Natural killer cell (primary cell): ENCODE measurements at regions not wholly inside any gene's neighbourhood (a gene's known extent, or its start where the extent isn't known, plus 50 kb on each side); places are given as distances from the start of the nearest gene placed in this dataset.

Experiments
- ATAC-seq, 3 donors: fragments of 150-1000 bp in 2 of 3; fragments of 200-7000 bp in 1 of 3; cut with Tn5 transposase; 1 replicate in 1 of 3; 2 replicates in 2 of 3; pipeline ENCODE4 v1.10.0; 2021; ENCODE audit warnings: mild to moderate bottlenecking in 2 of 3, moderate library complexity in 2 of 3
- DNase-seq, 2 donors: peaks; one replicate each; pipeline versions ENCODE4 v3.0.0 to v3.0.0-alpha.2; 2013 to 2021; ENCODE audit warnings: mixed read lengths in 1 of 2
- H3K27ac ChIP-seq: one replicate; pipeline ENCODE4 v1.5.1; 2013; ENCODE audit warnings: mild to moderate bottlenecking, low read length
- H3K27me3 ChIP-seq: one replicate; pipeline ENCODE4 v1.6.1; 2013; ENCODE audit warnings: low read length; ENCODE audit not compliant: control insufficient read depth, insufficient read depth
- H3K36me3 ChIP-seq: one replicate; pipeline ENCODE4 v1.6.1; 2013; ENCODE audit warnings: low read length; ENCODE audit not compliant: control insufficient read depth, insufficient read depth
- H3K4me1 ChIP-seq: one replicate; pipeline ENCODE4 v1.6.1; 2013; ENCODE audit warnings: low read length; ENCODE audit not compliant: control insufficient read depth, insufficient read depth
- H3K4me3 ChIP-seq: one replicate; pipeline ENCODE4 v1.5.1; 2013; ENCODE audit warnings: low read length
- H3K9me3 ChIP-seq: one replicate; pipeline ENCODE4 v1.6.1; 2013; ENCODE audit warnings: low read length; ENCODE audit not compliant: control insufficient read depth, insufficient read depth
- H3K27ac Mint-ChIP-seq, 2 donors: one replicate each; pipeline ENCODE4 v1.8.0; 2022; ENCODE audit warnings: mild to moderate bottlenecking in 2 of 2, mixed read lengths in 2 of 2, moderate library complexity in 1 of 2
- H3K27me3 Mint-ChIP-seq, 2 donors: one replicate each; pipeline ENCODE4 v1.8.0; 2022; ENCODE audit warnings: low read depth in 2 of 2, mixed read lengths in 2 of 2
- H3K36me3 Mint-ChIP-seq: one replicate; pipeline ENCODE4 v1.8.0; 2022; ENCODE audit warnings: mixed read lengths
- H3K4me1 Mint-ChIP-seq, 2 donors: one replicate each; pipeline ENCODE4 v1.8.0; 2022; ENCODE audit warnings: mixed read lengths in 2 of 2
- H3K4me3 Mint-ChIP-seq: one replicate; pipeline ENCODE4 v1.8.0; 2022; ENCODE audit warnings: mild to moderate bottlenecking, moderate library complexity, mixed read lengths
- H3K9me3 Mint-ChIP-seq, 2 donors: one replicate each; pipeline ENCODE4 v1.8.0; 2022; ENCODE audit warnings: mixed read lengths in 2 of 2
- WGBS: methylation state at CpG from one replicate; pipeline ENCODE4 v1.1.7; 2013; ENCODE audit warnings: missing lambda C conversion rate; ENCODE audit not compliant: insufficient coverage; 5-methylcytosine and 5-hydroxymethylcytosine counted together
- intact Hi-C: fragments of 100-400 bp; cut with micrococcal nuclease; formaldehyde crosslinking; loops from one replicate; pipeline ENCODE4 v1.14.2; 2022
- TF ChIP-seq, protein P1 (sequence below): fragments of 200-600 bp; IDR thresholded peaks from one replicate; pipeline ENCODE4 v1.8.0; 2022; ENCODE audit warnings: antibody characterized with exemption

DNA sequence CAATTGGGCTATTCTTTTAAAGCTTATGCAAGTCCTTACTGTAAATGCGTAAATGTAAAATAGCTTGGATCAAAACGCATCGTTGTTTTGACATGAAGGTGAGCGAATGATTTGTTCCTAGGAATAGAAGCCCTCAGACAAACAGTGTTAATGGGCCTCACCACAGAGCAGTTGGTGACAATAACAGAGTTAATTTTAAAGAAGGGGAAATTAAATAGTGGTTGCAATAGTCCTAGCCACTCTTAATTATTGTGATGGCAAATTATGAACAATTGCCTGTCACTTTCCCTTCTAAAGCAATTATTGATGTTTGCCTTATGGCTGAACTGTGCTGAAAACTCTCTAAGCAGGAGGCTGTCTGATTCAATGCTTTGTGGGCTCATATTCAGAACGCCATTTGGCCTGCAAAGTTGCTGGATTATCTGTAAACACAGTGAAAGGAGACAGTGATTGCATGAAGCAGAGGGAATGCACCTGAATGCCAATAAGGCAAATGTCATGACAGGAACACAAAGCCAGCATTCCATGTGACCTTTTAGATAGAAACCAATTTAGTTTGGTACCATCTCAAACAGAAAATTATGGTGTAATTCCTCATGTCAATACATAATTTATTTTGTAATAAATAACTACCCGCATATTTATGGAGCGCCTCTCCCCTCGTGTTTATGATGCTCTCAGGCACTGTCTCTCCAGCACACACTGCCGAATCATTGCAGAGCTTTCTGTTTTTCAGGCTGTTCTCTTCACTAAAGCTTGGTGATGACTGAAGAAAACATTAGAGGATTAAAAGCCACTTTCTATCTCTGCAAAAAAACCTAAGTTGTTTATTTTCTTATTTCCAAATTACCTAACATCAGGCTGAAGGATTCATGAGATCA lies 387.5 kb downstream of the HACE1 start:
- Histone ChIP-seq H3K36me3 (no peaks in the 10 kb centered on the region), H3K9me3 (no peaks in the 10 kb centered on the region), H3K4me3 (no peak overlapping the region), H3K27me3 (no peaks in the 10 kb centered on the region), H3K27ac (no peak overlapping the region), H3K4me1 (no peaks in the 10 kb centered on the region)
- Mint-ChIP-seq H3K4me3 (no peak overlapping the region), H3K27ac (no peak overlapping the region), H3K9me3 (peaks cover 0 to 6% of the 10 kb centered on the region in 2 donors), H3K4me1 (no peaks in the 10 kb centered on the region), H3K36me3 (no peaks in the 10 kb centered on the region), H3K27me3 (no peaks in the 10 kb centered on the region)
- TF ChIP-seq, protein P1, sequence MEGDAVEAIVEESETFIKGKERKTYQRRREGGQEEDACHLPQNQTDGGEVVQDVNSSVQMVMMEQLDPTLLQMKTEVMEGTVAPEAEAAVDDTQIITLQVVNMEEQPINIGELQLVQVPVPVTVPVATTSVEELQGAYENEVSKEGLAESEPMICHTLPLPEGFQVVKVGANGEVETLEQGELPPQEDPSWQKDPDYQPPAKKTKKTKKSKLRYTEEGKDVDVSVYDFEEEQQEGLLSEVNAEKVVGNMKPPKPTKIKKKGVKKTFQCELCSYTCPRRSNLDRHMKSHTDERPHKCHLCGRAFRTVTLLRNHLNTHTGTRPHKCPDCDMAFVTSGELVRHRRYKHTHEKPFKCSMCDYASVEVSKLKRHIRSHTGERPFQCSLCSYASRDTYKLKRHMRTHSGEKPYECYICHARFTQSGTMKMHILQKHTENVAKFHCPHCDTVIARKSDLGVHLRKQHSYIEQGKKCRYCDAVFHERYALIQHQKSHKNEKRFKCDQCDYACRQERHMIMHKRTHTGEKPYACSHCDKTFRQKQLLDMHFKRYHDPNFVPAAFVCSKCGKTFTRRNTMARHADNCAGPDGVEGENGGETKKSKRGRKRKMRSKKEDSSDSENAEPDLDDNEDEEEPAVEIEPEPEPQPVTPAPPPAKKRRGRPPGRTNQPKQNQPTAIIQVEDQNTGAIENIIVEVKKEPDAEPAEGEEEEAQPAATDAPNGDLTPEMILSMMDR: no peak
- ATAC-seq: no peak
- DNase-seq: no peak
- intact Hi-C loops: no loop called here
- WGBS: 77% methylated on average over 9 of the region's 9 CpGs

DNA sequence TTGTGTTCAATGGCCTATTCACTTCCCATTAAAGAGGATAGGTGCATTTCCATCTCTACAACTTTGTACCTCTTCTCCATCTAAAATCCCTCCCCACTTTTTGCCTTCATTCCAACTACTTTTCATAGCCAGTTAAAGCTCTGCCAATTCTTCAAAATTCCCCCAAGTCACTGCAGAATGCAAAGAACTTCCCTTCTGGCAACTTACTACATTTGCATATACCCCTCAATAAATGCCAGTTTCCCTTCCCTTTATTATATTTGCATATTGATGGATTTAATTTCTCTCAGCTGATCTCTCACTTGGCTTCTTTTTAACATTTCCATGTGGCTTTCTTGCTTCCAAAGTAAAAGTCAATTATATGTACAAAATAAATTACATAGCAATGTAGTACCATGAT lies 393.4 kb downstream of the HACE1 start:
- no peak for DNase-seq
- no peaks in the 10 kb centered on the region for H3K36me3 Mint-ChIP-seq
- H3K9me3 ChIP-seq: no peaks in the 10 kb centered on the region
- ATAC-seq: no peak
- H3K36me3 ChIP-seq: no peaks in the 10 kb centered on the region
- intact Hi-C loops: no loop called here
- H3K4me1 Mint-ChIP-seq: no peaks in the 10 kb centered on the region
- no peaks in the 10 kb centered on the region for H3K4me1 ChIP-seq
- no peaks in the 10 kb centered on the region for H3K27me3 Mint-ChIP-seq
- no peak overlapping the region for H3K27ac Mint-ChIP-seq
- no peaks in the 10 kb centered on the region for H3K27me3 ChIP-seq
- H3K4me3 Mint-ChIP-seq: no peak overlapping the region
- H3K27ac ChIP-seq: no peak overlapping the region
- TF ChIP-seq, protein P1: no peak
- peaks cover 0 to 5% of the 10 kb centered on the region in 2 donors for H3K9me3 Mint-ChIP-seq
- H3K4me3 ChIP-seq: no peak overlapping the region

DNA sequence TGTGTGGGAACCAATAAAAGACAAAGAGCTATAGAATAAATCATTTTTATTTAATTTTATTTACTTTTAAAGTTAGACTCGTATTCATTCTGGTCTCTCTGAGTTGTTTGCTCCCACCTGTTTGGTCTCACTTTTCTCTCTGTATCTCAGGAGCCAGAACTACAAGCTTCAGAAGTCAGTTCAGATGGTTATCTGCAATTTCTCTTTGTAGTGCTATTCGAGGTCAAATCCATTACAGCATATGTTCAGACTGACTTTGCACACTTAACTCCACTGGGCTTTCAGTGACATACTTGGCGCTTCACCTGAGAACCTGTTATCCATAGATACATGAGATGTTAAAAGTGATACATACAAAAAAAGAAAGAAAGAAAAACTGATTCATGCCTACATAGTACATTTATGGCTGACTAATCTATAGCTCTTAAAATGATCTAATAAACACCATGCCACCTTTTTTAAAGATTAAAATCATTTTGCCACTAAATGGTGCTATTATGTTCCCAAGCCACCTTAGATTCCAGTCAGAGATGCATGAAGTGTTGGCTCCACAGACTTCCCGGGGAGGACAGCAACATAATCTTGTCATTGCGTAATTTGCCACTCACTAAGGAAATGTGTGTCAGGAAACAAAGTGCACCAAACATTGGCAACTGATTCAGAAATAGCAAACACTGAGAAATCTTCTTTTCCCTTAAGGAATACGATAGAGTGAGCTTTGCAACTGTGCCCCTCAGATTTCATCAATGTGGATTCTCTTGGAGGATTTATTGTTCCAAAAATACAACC lies 396.7 kb downstream of the HACE1 start:
- no peaks in the 10 kb centered on the region for H3K4me1 ChIP-seq
- no peaks in the 10 kb centered on the region for H3K27me3 ChIP-seq
- Mint-ChIP-seq H3K27ac (no peak overlapping the region), H3K27me3 (no peaks in the 10 kb centered on the region), H3K4me1 (no peaks in the 10 kb centered on the region), H3K4me3 (no peak overlapping the region), H3K9me3 (peaks cover 0 to 4% of the 10 kb centered on the region in 2 donors), H3K36me3 (no peaks in the 10 kb centered on the region)
- no peaks in the 10 kb centered on the region for H3K9me3 ChIP-seq
- intact Hi-C loops: no loop called here
- H3K4me3 ChIP-seq: no peak overlapping the region
- no peak for ATAC-seq
- TF ChIP-seq, protein P1: no peak
- no peak for DNase-seq
- no peak overlapping the region for H3K27ac ChIP-seq
- H3K36me3 ChIP-seq: no peaks in the 10 kb centered on the region
- 61% methylated on average over 4 of the region's 6 CpGs for WGBS
